ENCODE measurements at regions not wholly inside any gene's neighbourhood (a gene's known extent, or its start where the extent isn't known, plus 50 kb on each side); places are given as distances from the start of the nearest gene placed in this dataset.
A peak's percentile ranks its signal among the peaks of the same experiment; 100 is the strongest.

DNA sequence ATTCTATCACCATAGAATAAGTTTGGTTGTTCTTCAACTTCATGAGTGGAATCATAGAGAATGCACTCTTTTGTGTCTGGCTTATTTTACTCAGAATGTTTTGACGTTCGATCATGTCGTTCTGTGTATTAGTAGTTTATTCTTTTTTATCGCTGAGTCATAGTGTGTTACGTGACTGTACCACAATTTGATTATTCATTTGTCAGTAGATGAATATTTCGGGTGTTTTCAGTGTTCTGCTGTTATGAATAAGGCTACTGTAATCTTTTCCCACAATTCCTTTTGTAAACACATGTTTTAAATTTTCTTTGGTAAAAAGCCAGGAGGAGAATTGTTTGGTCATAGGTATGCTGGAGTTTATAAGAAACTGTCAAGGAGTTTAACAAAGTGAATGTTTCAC, 279.9 kb upstream of the B3GAT1 start:
- DNase-seq (ENCODE audit: low read depth, low spot score) = no peak

DNA sequence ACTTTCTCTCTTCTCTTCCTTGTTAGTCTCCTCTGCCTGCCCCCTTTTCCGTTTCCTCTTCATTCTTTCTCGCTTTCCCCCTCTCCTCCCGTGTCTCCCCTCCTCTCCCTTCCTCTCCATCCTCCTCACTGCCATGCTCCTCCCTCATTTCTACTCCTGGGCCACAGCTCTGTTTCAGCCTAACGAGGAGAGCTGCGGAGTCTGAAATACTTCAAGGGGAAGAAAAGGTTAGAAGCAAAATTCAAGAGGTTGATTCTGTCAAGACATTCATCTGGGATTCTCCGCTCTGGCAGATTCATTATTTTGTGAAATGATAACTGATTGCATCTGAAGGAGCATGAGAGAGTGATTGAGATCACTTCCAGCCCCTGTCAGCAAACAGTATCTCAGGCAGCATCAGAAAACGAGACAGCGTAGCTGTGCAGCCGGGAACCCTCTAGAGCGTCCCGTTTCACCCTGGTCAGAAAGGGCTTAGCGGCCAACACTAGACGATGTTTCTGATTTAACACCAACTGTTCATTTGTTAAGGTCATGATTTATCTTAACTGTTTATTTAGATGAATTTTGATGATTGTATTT, 279.3 kb upstream of the B3GAT1 start:
- DNase-seq (ENCODE audit: low read depth, low spot score) = no peak

GRCh38 chr11:134689886-134690285, 277.8 kb upstream of the B3GAT1 start:
- DNase-seq (ENCODE audit: low read depth, low spot score) = no peak

GRCh38 chr11:134687548-134687947, 275.5 kb upstream of the B3GAT1 start:
- DNase-seq (ENCODE audit: low read depth, low spot score) = no peak

DNA sequence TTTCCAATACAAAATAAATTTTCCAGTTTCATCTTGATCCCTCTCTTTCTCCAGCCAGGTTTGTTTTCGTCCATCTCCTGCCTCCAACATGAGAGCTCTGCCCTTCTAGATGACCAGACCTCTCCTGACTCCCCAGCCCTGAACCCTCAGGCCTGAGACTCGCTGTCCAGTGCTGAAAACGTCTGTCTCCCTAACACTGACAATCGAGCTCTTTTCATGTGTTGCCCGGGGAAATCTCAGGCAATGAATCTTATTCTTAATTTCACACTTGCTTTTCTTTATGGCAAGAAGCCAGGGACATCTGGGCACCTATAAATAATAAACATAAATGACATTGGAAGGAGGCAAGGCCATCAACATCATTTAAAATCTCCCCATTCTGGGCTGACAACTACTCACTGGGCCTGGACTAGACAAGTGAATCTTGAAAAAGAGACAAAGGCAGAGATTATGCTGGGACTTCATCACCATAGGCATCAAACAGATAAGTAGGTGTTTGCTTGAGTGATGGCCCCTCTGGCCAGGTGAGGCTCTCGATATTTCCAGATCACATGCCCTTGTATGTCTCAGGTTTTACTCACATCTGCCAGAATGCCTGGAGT, 274.5 kb upstream of the B3GAT1 start:
- no peak for DNase-seq (ENCODE audit: low read depth, low spot score)

DNA sequence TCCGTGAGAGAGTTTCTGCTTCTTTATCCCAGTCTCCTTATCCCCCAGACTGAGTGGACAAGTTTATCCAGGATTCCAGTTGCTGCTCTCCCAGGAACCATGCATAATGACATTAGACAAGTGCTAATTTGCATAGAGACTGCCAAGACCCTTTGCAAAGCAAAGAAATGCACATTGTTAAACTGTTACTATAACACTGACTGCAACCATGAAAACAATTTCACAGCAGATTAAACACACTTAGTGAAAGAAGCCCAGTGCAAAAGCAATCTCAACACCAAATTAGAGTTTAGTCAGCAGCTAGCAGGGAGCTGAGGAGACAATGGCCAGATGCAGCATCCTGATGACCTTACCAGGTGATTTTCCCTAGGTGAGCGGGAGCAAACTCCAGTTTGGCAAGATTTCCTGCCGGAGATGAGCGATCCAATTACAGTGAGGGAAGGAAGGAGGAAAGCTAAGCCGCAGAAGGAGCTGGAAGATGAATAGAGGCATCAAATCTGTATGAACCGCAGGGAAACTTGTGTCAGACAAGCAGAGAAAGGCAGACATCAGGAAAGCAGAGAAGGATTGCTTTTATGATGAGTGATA, 273.8 kb upstream of the B3GAT1 start:
- DNase-seq (ENCODE audit: low read depth, low spot score) = no peak

GRCh38 chr11:134684576-134684975, 272.5 kb upstream of the B3GAT1 start:
- DNase-seq (ENCODE audit: low read depth, low spot score) = no peak

- no peak for DNase-seq (ENCODE audit: low read depth, low spot score)
These were observed 271.8 kb upstream of the B3GAT1 start for GRCh38 chr11:134683860-134684259.

DNA sequence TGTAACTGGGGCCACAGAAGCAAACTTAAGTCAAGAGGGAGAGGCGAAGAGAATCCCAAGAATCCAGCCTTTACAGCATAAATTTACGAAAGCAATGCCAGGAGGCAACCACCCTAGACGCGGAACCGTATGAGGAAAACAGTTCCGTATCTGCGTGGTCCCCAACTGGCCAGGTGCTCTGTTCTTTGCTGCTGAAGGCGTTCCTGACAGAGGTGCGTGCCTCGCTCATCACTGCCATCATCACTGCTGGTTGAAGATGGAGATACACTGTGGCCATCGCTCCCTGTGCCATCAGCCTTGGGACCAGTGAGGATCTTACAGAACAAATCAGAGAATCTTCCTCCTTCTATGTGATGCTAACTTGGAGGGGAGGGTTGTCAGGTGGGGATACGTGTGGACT, 270.5 kb upstream of the B3GAT1 start:
- DNase-seq (ENCODE audit: low read depth, low spot score) = no peak

- no peak for DNase-seq (ENCODE audit: low read depth, low spot score)
These were observed 267.6 kb upstream of the B3GAT1 start for GRCh38 chr11:134679592-134679991.

- DNase-seq (ENCODE audit: low read depth, low spot score) = no peak
These were observed 266.7 kb upstream of the B3GAT1 start for GRCh38 chr11:134678744-134679143.

DNA sequence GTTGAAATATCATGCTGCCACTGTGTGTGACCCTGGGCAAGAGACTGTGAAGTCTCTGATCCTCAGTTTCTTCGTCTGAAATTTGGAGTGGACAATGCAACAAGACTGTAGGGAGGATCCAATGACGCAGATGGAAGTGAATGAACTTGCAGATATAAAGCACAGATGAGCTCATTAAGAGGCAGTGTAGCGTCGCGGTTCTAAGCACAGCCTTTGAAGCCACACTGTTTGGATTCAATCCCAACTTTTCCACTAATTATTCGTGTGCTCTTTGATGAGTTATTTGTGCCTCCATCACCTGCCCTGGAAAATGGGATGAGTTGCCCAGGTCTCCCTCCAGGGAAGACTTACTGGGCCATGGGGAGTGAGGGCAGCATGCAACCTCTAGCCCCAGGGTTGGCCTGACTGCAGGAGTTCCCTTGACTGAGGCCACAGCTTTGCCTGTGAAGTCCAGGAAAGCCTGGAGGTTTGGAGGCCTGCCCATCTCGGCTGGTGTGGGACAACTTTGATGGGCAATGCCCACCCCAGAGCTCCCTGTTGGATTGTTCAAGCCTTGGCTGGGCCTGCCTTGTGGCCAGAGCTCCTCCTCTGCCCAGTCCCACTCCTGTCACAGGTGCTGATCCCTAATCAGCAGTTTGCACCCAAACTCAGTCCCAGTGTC, 266.0 kb upstream of the B3GAT1 start:
- no peak for DNase-seq (ENCODE audit: low read depth, low spot score)

- DNase-seq (ENCODE audit: low read depth, low spot score) = no peak
These were observed 265.4 kb upstream of the B3GAT1 start for GRCh38 chr11:134677397-134677822.

DNA sequence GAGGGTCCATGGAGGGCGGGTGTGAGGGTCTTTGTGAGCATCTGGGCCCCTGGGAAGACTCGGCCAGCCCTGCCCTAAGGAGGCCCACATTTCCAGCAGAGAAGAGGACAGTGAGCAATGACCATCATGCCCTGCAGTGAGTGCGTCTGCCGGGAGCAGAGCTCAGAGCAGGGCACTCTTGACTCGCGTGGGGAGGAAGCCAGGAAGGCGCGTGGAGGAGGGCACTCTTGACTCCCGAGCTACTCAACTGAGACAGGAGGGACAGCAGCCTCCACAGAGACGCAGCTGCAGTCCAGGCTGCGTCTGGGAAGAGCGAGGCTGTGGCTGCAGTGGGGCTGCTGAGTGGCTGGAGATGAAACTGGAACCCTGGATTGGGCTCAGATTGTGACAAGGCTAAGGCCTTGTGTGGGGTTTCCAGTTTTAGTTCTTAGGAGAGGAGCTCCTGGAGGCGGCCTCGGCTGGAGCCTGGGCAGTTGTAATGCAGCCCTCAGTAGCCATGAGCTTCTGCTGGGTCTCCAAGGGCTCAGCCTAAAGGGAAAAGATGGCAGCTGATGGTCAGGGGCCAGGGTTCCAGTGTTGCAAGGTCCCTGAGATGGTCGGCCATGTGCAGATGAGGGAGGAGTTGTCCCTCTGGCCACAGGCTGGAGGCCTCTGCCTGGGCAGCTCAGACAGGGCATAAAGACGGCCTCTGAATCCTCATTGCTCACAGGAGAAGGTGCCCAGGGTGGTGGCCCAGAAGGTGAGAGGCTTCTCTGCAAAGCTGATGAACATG, 264.7 kb upstream of the B3GAT1 start:
- peak; percentile 13 for DNase-seq (ENCODE audit: low read depth, low spot score)

- DNase-seq (ENCODE audit: low read depth, low spot score) = no peak
These were observed 263.9 kb upstream of the B3GAT1 start for GRCh38 chr11:134675983-134676382.

DNA sequence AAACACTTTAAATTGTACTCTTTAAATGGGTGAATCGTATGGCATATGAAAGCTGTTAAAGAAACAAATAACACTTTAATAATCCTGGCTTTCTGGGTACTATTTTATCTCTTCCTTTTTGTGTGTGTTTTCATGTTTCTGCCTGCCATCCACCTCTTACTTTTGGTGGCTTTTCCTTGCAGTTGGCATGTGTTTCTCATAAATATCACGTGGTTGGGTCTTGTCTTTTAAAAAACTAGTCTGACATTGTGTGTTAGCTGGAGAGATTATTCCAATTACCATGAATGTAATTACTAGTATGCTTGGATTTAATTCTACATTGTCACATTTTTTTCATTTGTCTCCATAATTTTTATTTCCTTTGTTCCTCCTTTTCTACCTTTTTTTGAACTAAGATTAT, 262.9 kb upstream of the B3GAT1 start:
- no peak for DNase-seq (ENCODE audit: low read depth, low spot score)

DNA sequence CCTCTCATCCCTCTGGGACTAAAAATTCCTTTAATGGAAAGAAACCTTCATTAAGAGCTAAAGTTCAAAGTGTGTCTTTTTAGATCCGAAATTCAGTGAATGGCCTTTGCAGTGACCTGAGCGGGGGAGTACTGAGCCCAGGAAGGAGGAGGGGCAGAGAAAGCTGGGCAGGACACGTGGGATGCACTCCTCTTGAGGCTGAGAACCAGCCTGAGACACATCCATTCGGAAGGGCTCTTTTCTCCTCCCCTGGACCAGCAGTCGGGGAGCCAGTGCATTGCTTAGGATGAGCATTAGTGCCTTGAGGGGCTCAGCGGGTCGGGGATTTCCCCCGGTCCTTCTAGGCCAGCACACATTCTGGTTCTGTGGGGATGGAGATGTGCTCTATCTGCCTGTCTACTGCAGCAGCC, 258.9 kb upstream of the B3GAT1 start:
- DNase-seq (ENCODE audit: low read depth, low spot score) = no peak

DNA sequence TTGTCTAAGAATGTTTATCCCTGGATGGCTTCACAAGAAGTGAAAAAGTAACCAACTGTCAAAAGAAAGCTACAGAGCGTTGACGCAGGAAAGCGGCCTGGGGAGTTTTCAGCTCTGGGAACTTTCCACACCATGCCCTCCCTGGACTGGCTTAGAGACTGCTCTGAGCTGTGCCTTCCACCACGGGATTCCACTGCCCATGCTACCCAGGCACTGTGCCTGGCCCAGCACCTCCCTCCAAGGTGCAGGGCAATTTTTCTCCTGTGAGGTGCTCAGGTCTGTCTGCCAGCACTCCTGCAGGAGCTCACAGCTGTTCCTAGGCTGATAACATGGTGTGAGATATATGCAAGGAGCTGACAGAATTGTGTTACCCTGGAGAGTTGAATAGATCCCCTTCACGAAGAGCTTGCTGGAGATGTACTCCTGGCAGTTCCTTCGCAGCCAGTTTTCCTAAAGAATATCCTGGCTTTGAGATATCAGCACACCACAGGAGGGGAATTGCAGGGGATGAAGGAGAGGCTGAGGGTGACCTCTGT, 258.3 kb upstream of the B3GAT1 start:
- DNase-seq (ENCODE audit: low read depth, low spot score) = no peak

GRCh38 chr11:134669796-134670195, 257.8 kb upstream of the B3GAT1 start:
- no peak for DNase-seq (ENCODE audit: low read depth, low spot score)

GRCh38 chr11:134668796-134669195, 256.8 kb upstream of the B3GAT1 start:
- DNase-seq (ENCODE audit: low read depth, low spot score) = no peak

DNA sequence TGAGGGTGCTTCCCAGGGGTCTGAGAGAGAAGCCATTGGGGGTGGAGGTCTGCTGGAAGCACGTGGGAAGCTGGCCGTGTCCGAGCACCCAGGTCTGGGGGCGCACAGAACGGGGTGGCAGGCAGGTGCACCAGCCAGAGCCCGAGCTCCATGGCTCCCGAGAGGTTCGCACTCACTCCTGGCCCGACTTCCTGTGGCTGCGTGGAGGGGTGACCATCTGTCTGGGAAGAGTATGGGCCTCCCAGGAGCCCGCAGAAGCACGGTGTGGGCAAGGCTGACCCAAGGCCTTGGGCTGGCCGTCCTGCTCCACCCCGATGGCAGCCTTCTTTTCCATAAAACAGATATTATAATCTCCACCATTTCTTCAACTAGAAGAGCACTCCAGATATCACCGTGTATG, 256.0 kb upstream of the B3GAT1 start:
- no peak for DNase-seq (ENCODE audit: low read depth, low spot score)

GRCh38 chr11:134667505-134667904, 255.5 kb upstream of the B3GAT1 start:
- DNase-seq (ENCODE audit: low read depth, low spot score) = no peak

All from brain pericyte (primary cell).